ENCODE measurements at regions not wholly inside any gene's neighbourhood (a gene's known extent, or its start where the extent isn't known, plus 50 kb on each side); places are given as distances from the start of the nearest gene placed in this dataset.

- Histone ChIP-seq H3K4me3 (ENCODE audit: low read depth in 2 of 2, low read length in 2 of 2) (no peak overlapping the region), H3K4me1 (ENCODE audit: control insufficient read depth, insufficient read depth, low read length) (no peaks in the 10 kb centered on the region), H3K9me3 (ENCODE audit: control insufficient read depth, insufficient read depth, low read depth, low read length) (no peaks in the 10 kb centered on the region), H3K27me3 (ENCODE audit: control insufficient read depth, insufficient read depth, low read length) (no peaks in the 10 kb centered on the region; the same call in 1 of the 2 replicates), H3K27ac (ENCODE audit: low read length) (no peak overlapping the region), H3K36me3 (ENCODE audit: control insufficient read depth, insufficient read depth, low read length) (no peaks in the 10 kb centered on the region)
- no TSS peak for BruUV-seq (replicated peaks)
- intact Hi-C loops (cut with micrococcal nuclease; ENCODE audit: unreplicated experiment) = no loop called here
- CTCF ChIA-PET = no interaction called here
- no peak for TF ChIP-seq CTCF (IDR thresholded peaks at IDR 0.05)
- no peak for TF ChIP-seq POLR2AphosphoS5 (IDR thresholded peaks at IDR 0.05; ENCODE audit: low read depth, low read length)
- no peak for TF ChIP-seq TCF7L2 (IDR thresholded peaks at IDR 0.05; ENCODE audit: low read depth, low read length)
- no peak for TF ChIP-seq SIN3A (IDR thresholded peaks at IDR 0.05; ENCODE audit: borderline replicate concordance, insufficient read depth, low read depth, low read length)
- no peak for TF ChIP-seq REST (IDR thresholded peaks at IDR 0.05; ENCODE audit: insufficient read depth in 1 of 2, low read depth in 2 of 2, low read length in 1 of 2)
- DNase-seq (ENCODE audit: low read depth, low spot score) (no peak), ATAC-seq (no peak)
- in situ Hi-C loops (cut with HindIII; ENCODE audit: low pct_unique_long_range_greater_than_20kb, low sequenced_read_pairs) = no loop called here
- POLR2A ChIA-PET = no interaction called here
Observed at GRCh38 chr12:4134448-4135263, 138.9 kb upstream of the CCND2 start.

GRCh38 chr12:4133636-4134447 is 139.7 kb upstream of the CCND2 start:
- H3K27me3 ChIP-seq (ENCODE audit: control insufficient read depth, insufficient read depth, low read length) = no peaks in the 10 kb centered on the region; the same call in 1 of the 2 replicates
- no peak overlapping the region for H3K4me3 ChIP-seq (ENCODE audit: low read depth in 2 of 2, low read length in 2 of 2)
- H3K4me1 ChIP-seq (ENCODE audit: control insufficient read depth, insufficient read depth, low read length) = no peaks in the 10 kb centered on the region
- BruUV-seq (replicated peaks) = no TSS peak
- ATAC-seq (no peak), DNase-seq (ENCODE audit: low read depth, low spot score) (no peak)
- TF ChIP-seq TCF7L2 (IDR thresholded peaks at IDR 0.05; ENCODE audit: low read depth, low read length) (no peak), SIN3A (IDR thresholded peaks at IDR 0.05; ENCODE audit: borderline replicate concordance, insufficient read depth, low read depth, low read length) (no peak), REST (IDR thresholded peaks at IDR 0.05; ENCODE audit: insufficient read depth in 1 of 2, low read depth in 2 of 2, low read length in 1 of 2) (no peak), POLR2AphosphoS5 (IDR thresholded peaks at IDR 0.05; ENCODE audit: low read depth, low read length) (no peak), CTCF (IDR thresholded peaks at IDR 0.05) (no peak)
- in situ Hi-C loops (cut with HindIII; ENCODE audit: low pct_unique_long_range_greater_than_20kb, low sequenced_read_pairs) = no loop called here
- ChIA-PET CTCF (no interaction called here), POLR2A (no interaction called here)
- no peaks in the 10 kb centered on the region for H3K9me3 ChIP-seq (ENCODE audit: control insufficient read depth, insufficient read depth, low read depth, low read length)
- no peak overlapping the region for H3K27ac ChIP-seq (ENCODE audit: low read length)
- no peaks in the 10 kb centered on the region for H3K36me3 ChIP-seq (ENCODE audit: control insufficient read depth, insufficient read depth, low read length)
- intact Hi-C loops (cut with micrococcal nuclease; ENCODE audit: unreplicated experiment) = no loop called here
